HG03066 (cell line): ENCODE measurements at regions not wholly inside any gene's neighbourhood (a gene's known extent, or its start where the extent isn't known, plus 50 kb on each side); places are given as distances from the start of the nearest gene placed in this dataset.
"Not testable (repeated sequence)": the region's sequence is repeated elsewhere in the genome, so short reads cannot be mapped to it uniquely, and the experiment has no call there.

Experiments
- ATAC-seq: cut with Tn5 transposase; IDR thresholded peaks from one replicate; pipeline ENCODE4 v1.9.1; 2021; ENCODE audit warnings: low read depth; ENCODE audit not compliant: unreplicated experiment

DNA sequence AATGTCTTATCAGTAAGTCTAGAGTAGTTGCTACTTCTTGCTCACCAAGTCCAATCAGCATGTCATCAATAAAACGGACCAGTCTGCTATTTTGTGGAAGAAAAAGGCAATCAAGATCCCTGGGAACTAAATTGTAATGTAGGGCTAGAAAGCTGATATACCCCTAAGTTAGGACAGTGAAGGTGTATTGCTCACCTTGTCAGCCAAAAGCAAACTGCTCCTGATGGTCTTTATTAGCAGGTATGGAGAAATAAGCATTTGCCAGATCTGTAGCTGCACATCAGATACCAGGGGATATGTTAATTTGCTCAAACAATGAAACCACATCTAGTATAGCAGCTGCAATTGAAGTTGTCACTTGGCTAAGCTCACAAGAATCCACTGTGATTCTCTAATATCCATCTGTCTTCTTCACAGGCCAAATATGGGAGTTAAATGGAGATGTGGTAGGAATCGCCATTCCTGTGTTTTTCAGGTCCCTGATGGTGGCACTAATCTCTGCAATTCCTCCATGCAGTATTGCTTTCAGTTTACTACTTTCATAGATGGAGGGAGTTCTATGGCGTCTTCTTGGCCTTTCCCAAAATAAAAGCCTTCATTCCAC is 75.0 kb downstream of the TMEM237 start:
- no peak for ATAC-seq

GRCh38 chr2:201559067-201559710 is 84.1 kb downstream of the TMEM237 start:
- ATAC-seq = no peak

DNA sequence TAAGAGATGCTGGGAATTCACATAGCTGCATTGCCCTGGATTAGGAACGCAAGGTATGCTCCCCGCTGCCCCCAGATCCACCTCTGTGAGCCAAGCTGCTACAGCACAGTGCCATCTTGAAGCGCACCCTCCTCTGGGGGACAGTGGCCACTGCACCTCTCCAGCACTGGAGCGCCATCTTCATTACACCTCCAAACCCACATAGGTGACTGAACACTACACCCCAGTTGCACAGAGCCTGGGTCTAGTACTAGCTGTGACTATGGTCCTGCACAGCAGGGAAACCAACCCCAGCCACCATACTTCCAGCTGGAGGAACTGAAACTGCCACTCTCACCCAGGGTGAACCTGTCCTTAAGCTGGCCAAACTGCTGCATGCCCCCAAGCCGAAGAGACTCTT is 84.6 kb downstream of the TMEM237 start:
- ATAC-seq = no peak

GRCh38 chr2:201558232-201558631 is 85.1 kb downstream of the TMEM237 start:
- ATAC-seq = no peak

DNA sequence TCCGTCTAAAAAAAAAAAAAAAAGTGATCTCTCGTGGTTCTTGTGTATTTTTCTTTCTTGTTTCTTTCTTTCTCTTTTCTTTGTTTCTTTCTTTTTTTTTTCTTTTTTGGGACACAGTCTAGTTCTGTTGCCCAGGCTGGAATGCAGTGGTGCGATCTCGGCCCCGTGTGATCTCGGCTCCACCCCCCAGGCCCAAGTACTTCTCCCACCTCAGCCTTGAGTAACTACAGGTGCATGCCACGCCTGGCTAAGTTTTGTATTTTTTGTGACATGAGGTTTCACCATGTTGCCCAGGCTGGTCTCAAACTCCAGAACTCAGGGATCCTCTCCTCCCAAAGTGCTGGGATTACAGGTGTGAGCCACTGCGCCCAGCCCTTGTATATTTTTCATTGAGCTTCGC is 91.4 kb downstream of the TMEM237 start:
- no peak for ATAC-seq

GRCh38 chr2:201546576-201546975 is 95.0 kb downstream of the STRADB start:
- no peak for ATAC-seq

DNA sequence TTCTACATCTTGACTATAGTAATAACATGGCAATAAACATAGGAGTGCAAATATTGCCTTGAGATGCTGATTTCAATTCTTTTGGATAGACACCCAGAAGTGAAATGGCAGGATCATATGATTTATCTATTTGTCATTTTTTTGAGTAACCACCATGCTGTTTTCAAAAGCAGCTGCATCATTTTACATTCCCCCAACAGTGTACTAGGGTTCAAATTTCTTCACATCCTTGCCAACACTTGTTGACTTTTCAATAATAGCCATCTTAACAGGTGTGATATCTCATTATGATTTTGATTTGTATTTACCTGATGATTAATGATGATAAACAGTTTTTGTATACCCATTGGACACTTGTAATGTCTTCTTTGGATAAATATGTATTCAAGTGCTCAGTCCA is 90.8 kb downstream of the STRADB start:
- no peak for ATAC-seq

DNA sequence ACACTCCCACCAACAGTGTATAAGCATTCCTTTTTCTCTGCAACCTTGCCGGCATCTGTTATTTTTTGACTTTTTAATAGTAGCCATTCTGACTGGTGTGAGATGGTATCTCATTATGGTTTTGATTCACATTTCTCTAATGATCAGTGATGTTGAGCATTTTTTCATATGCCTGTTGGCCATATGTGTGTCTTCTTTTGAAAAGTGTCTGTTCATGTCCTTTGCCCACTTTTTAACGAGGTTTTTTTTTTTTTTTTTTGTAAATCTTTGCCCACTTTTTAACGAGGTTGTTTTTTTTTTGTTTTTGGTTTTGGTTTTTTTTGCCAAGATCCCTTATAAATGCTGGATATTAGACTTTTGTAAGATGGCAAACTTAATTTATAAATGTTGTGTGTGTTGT is 87.7 kb downstream of the STRADB start:
- ATAC-seq = not testable (repeated sequence)

GRCh38 chr2:201538025-201538424 is 86.5 kb downstream of the STRADB start:
- no peak for ATAC-seq

- no peak for ATAC-seq
These were observed 85.2 kb downstream of the STRADB start for GRCh38 chr2:201536754-201537153.

- no peak for ATAC-seq
These were observed 84.5 kb downstream of the STRADB start for GRCh38 chr2:201536046-201536445.

DNA sequence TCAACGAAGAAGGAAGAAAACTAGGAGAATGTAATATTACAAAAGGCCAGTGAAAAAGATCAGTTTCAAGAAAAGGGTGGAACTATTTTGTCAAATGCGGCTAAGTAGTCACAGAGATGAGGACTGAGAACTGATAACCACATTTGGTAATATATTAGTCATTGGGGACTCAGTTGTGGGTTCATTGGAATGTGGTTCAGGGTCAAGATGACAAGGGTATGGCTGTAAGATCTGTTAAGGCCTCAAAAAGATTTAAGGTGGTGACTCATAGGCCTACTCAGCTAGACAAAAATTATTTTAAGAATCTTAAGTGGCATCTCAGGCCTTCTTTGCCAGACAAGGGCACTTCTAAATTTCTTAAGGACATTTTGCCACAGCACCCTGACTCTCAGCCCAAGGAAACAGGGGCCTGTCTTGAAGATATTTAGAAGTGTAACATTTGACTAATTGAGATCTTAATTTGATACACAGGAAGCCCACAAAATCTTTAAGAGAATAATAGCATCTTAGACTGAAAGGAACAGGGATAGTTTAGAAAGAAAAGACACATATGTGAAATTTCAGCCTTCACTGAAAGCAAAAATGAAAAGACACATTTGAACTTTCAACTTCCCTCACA is 81.3 kb downstream of the STRADB start:
- ATAC-seq = peak; percentile 99
